GM12873 (cell line): ENCODE measurements at regions not wholly inside any gene's neighbourhood (a gene's known extent, or its start where the extent isn't known, plus 50 kb on each side); places are given as distances from the start of the nearest gene placed in this dataset.

Experiments used
- CTCF ChIP-seq: IDR thresholded peaks from 2 replicates; pipeline ENCODE4 v1.5.1; 2012; ENCODE audit warnings: low read depth, mild to moderate bottlenecking, moderate library complexity, low read length, control low read depth; ENCODE audit not compliant: insufficient read depth; ENCODE audit errors: missing control alignments

GRCh38 chr10:4434516-4435071 lies 391.4 kb upstream of the AKR1E2 start:
- TF ChIP-seq CTCF = no peak

- no peak for TF ChIP-seq CTCF
These were observed 391.9 kb upstream of the AKR1E2 start for GRCh38 chr10:4434105-4434504.

GRCh38 chr10:4431114-4431863 lies 394.7 kb upstream of the AKR1E2 start:
- TF ChIP-seq CTCF = no peak

- TF ChIP-seq CTCF = no peak
These were observed 396.4 kb upstream of the AKR1E2 start for GRCh38 chr10:4429571-4429970.

- TF ChIP-seq CTCF = no peak
These were observed 398.5 kb upstream of the AKR1E2 start for GRCh38 chr10:4427532-4427931.

- no peak for TF ChIP-seq CTCF
These were observed 399.1 kb upstream of the AKR1E2 start for GRCh38 chr10:4426866-4427265.

- no peak for TF ChIP-seq CTCF
These were observed 416.7 kb upstream of the AKR1E2 start for GRCh38 chr10:4409319-4409718.
